ENCODE measurements at regions not wholly inside any gene's neighbourhood (a gene's known extent, or its start where the extent isn't known, plus 50 kb on each side); places are given as distances from the start of the nearest gene placed in this dataset.

DNA sequence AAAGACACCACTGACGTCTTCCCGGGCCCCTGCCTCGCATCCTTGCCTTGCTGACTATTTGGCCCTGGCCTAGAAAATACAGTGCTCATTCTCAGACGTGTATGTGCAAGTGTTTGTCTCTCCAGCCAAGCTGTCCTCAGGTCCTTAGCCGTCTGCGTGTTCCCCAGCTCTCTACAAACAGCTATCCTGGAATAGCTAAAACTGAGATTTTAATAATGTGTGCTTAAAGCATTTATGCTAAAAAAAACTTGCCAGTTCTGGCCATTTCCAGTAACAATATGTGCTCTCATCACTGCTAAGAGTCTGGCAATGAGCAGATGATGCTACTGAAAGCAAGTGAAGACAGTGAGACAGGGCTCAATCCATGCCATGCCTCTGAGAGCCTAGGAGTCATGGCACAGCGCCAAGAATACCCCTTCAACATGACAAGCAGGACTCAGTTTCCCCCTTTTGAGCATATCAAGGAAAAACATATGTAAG is 55.7 kb downstream of the IRF2BP2 start:
- Histone ChIP-seq H3K4me1 (ENCODE audit: control insufficient read depth in 4 of 4, insufficient read depth in 4 of 4, low read length in 3 of 4) (peaks cover 0 to 6% (median under 1%) of the 10 kb centered on the region in 4 donors), H3K36me3 (ENCODE audit: control insufficient read depth in 4 of 4, insufficient read depth in 3 of 4, low read depth in 1 of 4, low read length in 3 of 4) (no peaks in the 10 kb centered on the region), H3K27me3 (ENCODE audit: control insufficient read depth in 4 of 4, insufficient read depth in 4 of 4, low read length in 3 of 4) (no peaks in the 10 kb centered on the region), H3K9me3 (ENCODE audit: control insufficient read depth in 4 of 4, low read length in 3 of 4) (no peaks in the 10 kb centered on the region), H3K4me3 (ENCODE audit: low read depth in 1 of 3, low read length in 3 of 3) (no peak overlapping the region), H3K27ac (ENCODE audit: low read depth in 1 of 2, low read length in 2 of 2) (peak overlapping the region in 1 of 2 donors; percentile 14), H3K9ac (ENCODE audit: low read depth in 1 of 2, low read length in 2 of 2) (no peak overlapping the region)
- DNase-seq (ENCODE audit: low spot score), result no peak
- TF ChIP-seq RXRA (IDR thresholded peaks at IDR 0.05) (no peak), NR2F2 (IDR thresholded peaks at IDR 0.05) (no peak), SP1 (IDR thresholded peaks at IDR 0.05) (no peak), FOXA2 (IDR thresholded peaks at IDR 0.05) (no peak), FOXA1 (IDR thresholded peaks at IDR 0.05) (no peak), HNF4G (IDR thresholded peaks at IDR 0.05) (no peak), TAF1 (conservative IDR thresholded peaks at IDR 0.05) (no peak), EGR1 (IDR thresholded peaks at IDR 0.05; ENCODE audit: low read depth in 2 of 2) (no peak)
- TF ChIP-seq, protein P1, sequence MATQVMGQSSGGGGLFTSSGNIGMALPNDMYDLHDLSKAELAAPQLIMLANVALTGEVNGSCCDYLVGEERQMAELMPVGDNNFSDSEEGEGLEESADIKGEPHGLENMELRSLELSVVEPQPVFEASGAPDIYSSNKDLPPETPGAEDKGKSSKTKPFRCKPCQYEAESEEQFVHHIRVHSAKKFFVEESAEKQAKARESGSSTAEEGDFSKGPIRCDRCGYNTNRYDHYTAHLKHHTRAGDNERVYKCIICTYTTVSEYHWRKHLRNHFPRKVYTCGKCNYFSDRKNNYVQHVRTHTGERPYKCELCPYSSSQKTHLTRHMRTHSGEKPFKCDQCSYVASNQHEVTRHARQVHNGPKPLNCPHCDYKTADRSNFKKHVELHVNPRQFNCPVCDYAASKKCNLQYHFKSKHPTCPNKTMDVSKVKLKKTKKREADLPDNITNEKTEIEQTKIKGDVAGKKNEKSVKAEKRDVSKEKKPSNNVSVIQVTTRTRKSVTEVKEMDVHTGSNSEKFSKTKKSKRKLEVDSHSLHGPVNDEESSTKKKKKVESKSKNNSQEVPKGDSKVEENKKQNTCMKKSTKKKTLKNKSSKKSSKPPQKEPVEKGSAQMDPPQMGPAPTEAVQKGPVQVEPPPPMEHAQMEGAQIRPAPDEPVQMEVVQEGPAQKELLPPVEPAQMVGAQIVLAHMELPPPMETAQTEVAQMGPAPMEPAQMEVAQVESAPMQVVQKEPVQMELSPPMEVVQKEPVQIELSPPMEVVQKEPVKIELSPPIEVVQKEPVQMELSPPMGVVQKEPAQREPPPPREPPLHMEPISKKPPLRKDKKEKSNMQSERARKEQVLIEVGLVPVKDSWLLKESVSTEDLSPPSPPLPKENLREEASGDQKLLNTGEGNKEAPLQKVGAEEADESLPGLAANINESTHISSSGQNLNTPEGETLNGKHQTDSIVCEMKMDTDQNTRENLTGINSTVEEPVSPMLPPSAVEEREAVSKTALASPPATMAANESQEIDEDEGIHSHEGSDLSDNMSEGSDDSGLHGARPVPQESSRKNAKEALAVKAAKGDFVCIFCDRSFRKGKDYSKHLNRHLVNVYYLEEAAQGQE (IDR thresholded peaks at IDR 0.05), result no peak
- TF ChIP-seq, protein P2, sequence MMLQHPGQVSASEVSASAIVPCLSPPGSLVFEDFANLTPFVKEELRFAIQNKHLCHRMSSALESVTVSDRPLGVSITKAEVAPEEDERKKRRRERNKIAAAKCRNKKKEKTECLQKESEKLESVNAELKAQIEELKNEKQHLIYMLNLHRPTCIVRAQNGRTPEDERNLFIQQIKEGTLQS (IDR thresholded peaks at IDR 0.05), result no peak
- TF ChIP-seq, protein P3, sequence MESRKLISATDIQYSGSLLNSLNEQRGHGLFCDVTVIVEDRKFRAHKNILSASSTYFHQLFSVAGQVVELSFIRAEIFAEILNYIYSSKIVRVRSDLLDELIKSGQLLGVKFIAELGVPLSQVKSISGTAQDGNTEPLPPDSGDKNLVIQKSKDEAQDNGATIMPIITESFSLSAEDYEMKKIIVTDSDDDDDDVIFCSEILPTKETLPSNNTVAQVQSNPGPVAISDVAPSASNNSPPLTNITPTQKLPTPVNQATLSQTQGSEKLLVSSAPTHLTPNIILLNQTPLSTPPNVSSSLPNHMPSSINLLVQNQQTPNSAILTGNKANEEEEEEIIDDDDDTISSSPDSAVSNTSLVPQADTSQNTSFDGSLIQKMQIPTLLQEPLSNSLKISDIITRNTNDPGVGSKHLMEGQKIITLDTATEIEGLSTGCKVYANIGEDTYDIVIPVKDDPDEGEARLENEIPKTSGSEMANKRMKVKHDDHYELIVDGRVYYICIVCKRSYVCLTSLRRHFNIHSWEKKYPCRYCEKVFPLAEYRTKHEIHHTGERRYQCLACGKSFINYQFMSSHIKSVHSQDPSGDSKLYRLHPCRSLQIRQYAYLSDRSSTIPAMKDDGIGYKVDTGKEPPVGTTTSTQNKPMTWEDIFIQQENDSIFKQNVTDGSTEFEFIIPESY (IDR thresholded peaks at IDR 0.05), result no peak
- WGBS, result 84% methylated on average over 7 of the region's 7 CpGs

DNA sequence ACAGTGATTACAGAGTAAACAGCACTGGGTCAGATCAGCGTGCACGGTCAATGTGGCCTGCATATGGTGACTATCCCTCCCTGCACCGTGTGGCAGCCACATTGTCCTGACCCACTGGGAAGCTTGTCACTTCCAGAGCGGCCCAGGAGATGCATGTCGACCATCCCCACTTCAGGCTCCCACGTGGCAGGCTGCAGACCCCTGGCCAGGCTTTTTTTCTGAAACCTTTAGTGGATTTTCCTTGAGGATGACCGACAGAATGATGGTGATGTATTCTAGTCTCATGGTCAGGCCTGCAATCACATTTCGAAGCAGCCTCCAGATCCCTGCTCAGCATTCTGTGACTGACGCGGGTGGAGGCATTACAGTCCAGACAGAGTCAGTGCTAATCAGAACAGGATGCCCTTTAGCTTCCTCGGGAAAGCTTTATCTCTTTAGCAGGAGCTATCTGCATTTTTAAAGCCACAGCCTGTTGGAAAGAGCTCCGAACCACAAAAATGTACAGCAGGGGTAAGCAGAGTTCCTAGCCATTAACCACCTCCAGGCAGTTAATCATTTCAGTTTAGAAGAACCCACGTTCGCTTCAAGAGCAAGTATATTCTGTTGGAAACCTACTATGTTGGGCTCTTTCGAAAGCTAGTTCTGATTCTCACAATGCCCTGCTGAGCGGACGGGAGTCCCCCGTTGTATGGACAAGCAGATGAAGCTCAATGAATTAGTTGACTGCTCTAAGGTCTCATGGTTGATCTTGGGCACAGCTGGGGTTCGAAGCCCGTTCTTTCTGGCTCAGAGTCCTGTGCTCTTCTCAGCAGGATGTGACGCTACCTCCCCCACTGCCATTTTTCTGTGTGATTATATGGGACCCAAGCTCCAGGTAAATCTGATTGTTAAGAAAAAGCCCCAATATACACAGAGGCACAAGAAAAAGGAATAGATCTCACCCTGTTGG is 56.5 kb downstream of the IRF2BP2 start:
- Histone ChIP-seq H3K36me3 (ENCODE audit: control insufficient read depth in 4 of 4, insufficient read depth in 3 of 4, low read depth in 1 of 4, low read length in 3 of 4) (no peaks in the 10 kb centered on the region), H3K4me3 (ENCODE audit: low read depth in 1 of 3, low read length in 3 of 3) (no peak overlapping the region), H3K27ac (ENCODE audit: low read depth in 1 of 2, low read length in 2 of 2) (peak overlapping the region in 1 of 2 donors; percentile 48), H3K9me3 (ENCODE audit: control insufficient read depth in 4 of 4, low read length in 3 of 4) (no peaks in the 10 kb centered on the region), H3K27me3 (ENCODE audit: control insufficient read depth in 4 of 4, insufficient read depth in 4 of 4, low read length in 3 of 4) (no peaks in the 10 kb centered on the region), H3K9ac (ENCODE audit: low read depth in 1 of 2, low read length in 2 of 2) (no peak overlapping the region), H3K4me1 (ENCODE audit: control insufficient read depth in 4 of 4, insufficient read depth in 4 of 4, low read length in 3 of 4) (peaks cover 0 to 2% (median 0%) of the 10 kb centered on the region in 4 donors)
- TF ChIP-seq TAF1 (conservative IDR thresholded peaks at IDR 0.05), result no peak
- TF ChIP-seq NR2F2 (IDR thresholded peaks at IDR 0.05), result peak; percentile 92
- peak; percentile 28 to 49 for TF ChIP-seq RAD21 (IDR thresholded peaks at IDR 0.05)
- TF ChIP-seq RXRA (IDR thresholded peaks at IDR 0.05), result peak in 1 of 2 donors; percentile 7
- TF ChIP-seq, protein P4, sequence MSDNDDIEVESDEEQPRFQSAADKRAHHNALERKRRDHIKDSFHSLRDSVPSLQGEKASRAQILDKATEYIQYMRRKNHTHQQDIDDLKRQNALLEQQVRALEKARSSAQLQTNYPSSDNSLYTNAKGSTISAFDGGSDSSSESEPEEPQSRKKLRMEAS (IDR thresholded peaks at IDR 0.05), result no peak
- DNase-seq (ENCODE audit: low spot score), result no peak
- WGBS, result 73% methylated on average over 21 of the region's 21 CpGs

Measured in liver (tissue), 7 donors.